GM21423 (cell line): ENCODE measurements at regions not wholly inside any gene's neighbourhood (a gene's known extent, or its start where the extent isn't known, plus 50 kb on each side); places are given as distances from the start of the nearest gene placed in this dataset.
A peak's percentile ranks its signal among the peaks of the same experiment; 100 is the strongest.

ENCODE experiments used
- ATAC-seq: cut with Tn5 transposase; IDR thresholded peaks from one replicate; pipeline ENCODE4 v1.9.1; 2021; ENCODE audit warnings: mild to moderate bottlenecking, moderate library complexity; ENCODE audit not compliant: unreplicated experiment

- ATAC-seq = no peak
Observed at GRCh38 chr4:135344492-135344891, 1142.9 kb upstream of the PABPC4L start.

- no peak for ATAC-seq
Observed at GRCh38 chr4:135338181-135338580, 1136.6 kb upstream of the PABPC4L start.

- no peak for ATAC-seq
Observed at GRCh38 chr4:135325264-135325663, 1123.7 kb upstream of the PABPC4L start.

- ATAC-seq = no peak
Observed at GRCh38 chr4:135319685-135320084, 1118.1 kb upstream of the PABPC4L start.

- ATAC-seq = no peak
Observed at GRCh38 chr4:135316266-135316779, 1114.7 kb upstream of the PABPC4L start.

GRCh38 chr4:135290136-135290535 is 1088.5 kb upstream of the PABPC4L start:
- no peak for ATAC-seq

GRCh38 chr4:135283934-135284333 is 1082.3 kb upstream of the PABPC4L start:
- no peak for ATAC-seq

GRCh38 chr4:135282676-135283075 is 1081.1 kb upstream of the PABPC4L start:
- no peak for ATAC-seq

GRCh38 chr4:135281230-135281629 is 1079.6 kb upstream of the PABPC4L start:
- no peak for ATAC-seq

- no peak for ATAC-seq
Observed at GRCh38 chr4:135277980-135278315, 1076.4 kb upstream of the PABPC4L start.

- no peak for ATAC-seq
Observed at GRCh38 chr4:135277068-135277979, 1075.7 kb upstream of the PABPC4L start.

GRCh38 chr4:135274416-135274815 is 1072.8 kb upstream of the PABPC4L start:
- ATAC-seq = no peak

GRCh38 chr4:135269125-135269890 is 1067.7 kb upstream of the PABPC4L start:
- peak; percentile 71 for ATAC-seq

GRCh38 chr4:135268369-135268768 is 1066.8 kb upstream of the PABPC4L start:
- ATAC-seq = no peak

GRCh38 chr4:135267148-135267865 is 1065.7 kb upstream of the PABPC4L start:
- no peak for ATAC-seq

GRCh38 chr4:135256111-135256510 is 1054.5 kb upstream of the PABPC4L start:
- no peak for ATAC-seq

GRCh38 chr4:135250040-135250439 is 1048.5 kb upstream of the PABPC4L start:
- ATAC-seq = no peak

GRCh38 chr4:135249024-135249423 is 1047.4 kb upstream of the PABPC4L start:
- ATAC-seq = no peak

- no peak for ATAC-seq
Observed at GRCh38 chr4:135244696-135245095, 1043.1 kb upstream of the PABPC4L start.

- no peak for ATAC-seq
Observed at GRCh38 chr4:135244056-135244455, 1042.5 kb upstream of the PABPC4L start.

GRCh38 chr4:135240796-135241195 is 1039.2 kb upstream of the PABPC4L start:
- ATAC-seq = no peak
